ENCODE measurements at regions not wholly inside any gene's neighbourhood (a gene's known extent, or its start where the extent isn't known, plus 50 kb on each side); places are given as distances from the start of the nearest gene placed in this dataset.
A peak's percentile ranks its signal among the peaks of the same experiment; 100 is the strongest.
"Not testable (repeated sequence)": the region's sequence is repeated elsewhere in the genome, so short reads cannot be mapped to it uniquely, and the experiment has no call there.

DNA sequence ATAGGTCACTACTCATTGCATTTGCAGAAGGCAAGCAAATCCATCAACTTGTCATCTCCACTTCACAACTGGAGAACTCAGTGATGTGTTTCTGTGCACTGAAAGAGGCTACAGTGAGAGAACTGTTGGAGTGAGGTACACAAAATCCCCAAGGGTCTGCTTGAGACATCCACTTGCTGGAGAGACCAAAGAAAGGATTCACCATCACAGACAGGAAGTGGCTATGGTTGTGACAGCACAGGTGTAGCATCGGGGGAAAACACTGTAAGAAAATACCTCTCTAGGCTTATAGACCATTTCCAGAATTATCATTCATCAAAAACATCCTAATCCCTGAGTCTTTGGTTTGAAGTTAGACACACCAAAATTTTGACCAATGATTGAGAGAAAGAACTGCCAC lies 201.3 kb upstream of the OR4E1 start:
- DNase-seq, result no peak

DNA sequence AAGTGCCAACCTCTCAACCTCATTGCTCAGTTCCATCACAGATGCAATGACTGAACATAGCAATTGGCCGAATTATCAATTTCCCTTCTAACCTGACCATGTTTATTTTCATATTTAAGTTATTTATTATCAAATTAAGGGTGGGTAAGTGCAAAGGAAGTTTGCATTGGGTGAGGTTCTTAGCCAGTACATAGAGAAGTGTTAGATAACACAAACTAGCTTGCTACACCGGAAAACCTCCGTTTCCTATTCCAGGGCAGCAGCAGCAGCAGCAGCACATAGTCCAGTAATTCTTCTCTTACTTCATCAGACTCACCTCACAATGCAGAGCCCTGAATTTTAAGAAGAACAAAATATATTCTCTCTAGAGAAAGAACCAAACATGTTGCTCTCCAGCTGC lies 200.5 kb upstream of the OR4E1 start:
- peak; percentile 49 for DNase-seq

DNA sequence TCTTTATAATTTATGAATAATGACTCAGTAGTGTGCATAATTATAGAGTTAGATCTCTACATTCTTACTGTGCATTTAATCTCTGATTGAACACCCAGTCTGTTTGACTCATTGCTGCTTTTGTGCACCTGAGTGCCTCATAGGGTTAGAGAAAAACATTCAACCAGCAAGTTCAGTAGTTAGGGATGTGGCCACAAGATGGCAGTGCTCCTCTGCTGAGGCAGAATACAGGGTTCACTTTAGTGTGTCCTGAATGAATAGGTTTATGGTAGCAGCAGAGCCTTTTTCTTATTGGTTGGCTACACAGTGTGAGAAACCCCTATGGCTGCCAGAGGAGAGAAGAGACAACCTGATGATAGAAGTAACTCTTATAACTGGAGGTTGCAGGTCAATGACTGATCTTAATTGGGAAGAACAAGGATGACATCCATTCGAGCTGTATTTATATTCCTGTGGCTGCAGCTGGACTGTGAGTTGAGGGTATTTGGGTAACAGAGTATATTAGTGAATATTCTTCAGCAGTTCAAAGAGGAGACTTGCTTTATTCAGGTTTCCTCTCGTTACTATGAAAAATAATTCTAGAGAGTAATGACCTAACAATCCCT lies 194.9 kb upstream of the OR4E1 start:
- DNase-seq, result peak; percentile 89

DNA sequence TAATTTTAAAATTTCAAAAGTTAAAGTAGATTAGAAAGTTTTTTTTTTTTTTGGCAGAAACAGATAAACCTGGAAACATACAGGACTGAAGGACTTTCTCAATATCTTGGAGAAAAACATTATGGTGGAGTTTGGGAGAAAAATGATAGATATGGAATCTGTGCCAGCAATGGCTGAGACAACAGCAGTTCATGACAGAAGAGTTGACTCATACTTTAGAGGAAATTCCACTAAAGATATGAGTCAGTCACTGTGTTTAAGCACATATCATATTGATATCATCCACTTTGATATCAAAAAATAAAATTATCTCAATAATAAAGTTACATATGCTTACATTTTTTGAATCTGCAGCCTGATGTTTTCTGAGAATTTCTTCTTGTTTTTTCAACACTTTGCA lies 193.9 kb upstream of the OR4E1 start:
- peak; percentile 82 for DNase-seq

DNA sequence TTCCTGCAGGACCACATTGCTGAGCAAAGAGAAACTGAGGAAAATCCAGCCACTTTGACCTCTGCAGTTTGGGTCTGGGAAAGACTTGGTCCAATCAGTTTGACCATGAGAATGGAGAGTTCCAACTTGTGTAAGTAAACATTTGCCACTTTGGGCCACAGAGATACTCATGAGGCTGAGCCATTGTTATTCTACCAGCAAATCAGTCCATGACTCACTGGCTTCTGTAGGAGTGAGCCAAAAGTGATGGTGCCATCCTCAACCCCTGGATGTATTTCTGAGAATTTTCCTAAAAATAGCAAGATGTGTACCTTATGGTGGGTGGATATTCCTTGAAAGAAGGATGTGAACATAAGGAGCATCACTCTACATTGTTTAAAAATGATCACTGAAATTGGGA lies 192.9 kb upstream of the OR4E1 start:
- DNase-seq, result peak; percentile 57

DNA sequence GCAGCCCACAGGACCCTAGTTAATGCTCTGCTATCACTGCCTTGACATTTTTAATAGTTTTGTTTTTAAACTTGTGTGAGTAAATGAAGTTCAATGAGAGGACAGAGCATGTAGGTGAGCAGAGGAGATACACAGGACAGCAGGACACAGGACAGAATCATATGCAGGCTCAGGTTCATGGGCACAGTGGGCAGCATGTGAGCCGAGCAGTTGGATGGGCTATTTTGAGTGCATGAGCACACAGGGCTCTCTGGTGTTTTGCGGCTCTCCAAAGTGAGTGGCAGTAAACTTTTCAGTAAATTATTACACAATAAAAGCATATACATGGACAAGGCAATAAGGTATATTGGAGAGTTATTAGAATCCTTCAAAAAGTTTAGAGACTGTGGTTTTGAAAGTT lies 189.7 kb upstream of the OR4E1 start:
- no peak for DNase-seq

DNA sequence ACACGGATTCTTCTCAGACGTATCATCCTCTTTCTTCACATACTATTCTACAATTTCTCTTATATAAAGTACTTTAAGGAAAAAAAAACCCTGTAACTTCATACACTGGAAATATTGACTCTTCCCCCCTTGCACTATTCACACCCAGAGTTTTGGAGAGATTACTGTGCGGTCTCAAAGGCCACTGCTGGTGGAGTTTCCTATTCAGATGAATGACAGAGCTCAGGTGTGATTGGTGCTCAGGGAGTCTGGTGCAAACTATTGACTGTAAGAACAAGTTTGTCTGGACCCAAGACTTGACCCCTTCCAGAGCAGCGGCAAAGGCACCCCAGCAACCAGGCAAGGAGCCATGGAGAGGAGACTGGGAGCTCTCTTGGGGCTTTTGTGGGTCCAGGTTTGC lies 187.5 kb upstream of the OR4E1 start:
- DNase-seq, result no peak

DNA sequence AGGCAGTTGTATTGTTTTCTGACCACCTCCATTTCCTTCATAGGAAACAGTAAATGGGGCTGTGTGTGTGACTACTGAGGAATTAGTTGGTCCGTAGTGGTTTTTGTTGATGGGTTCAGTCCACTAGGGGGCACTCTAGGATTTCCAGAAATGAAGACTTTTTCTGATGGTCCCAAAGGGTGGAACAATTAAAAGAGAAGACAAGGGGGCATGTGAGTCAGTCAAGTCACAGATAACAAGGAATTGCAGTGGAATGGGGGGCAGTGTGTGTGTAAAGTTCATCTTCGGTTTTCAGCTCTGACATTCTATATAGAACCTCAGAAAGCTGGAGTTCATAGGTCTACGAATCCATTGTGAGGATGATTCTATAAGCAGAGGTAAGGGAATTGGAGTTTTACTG lies 186.6 kb upstream of the OR4E1 start:
- peak; percentile 76 for DNase-seq

DNA sequence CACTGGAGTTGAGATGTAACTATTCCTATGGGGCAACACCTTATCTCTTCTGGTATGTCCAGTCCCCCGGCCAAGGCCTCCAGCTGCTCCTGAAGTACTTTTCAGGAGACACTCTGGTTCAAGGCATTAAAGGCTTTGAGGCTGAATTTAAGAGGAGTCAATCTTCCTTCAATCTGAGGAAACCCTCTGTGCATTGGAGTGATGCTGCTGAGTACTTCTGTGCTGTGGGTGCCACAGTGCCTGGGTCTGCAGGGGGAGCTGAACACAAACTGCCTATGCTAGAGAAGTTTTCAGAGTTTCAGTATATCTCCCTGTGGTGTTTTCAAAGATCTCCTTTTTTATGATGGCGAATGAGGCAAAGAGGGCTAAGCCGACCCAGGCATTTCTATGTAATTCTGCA lies 179.2 kb upstream of the OR4E1 start:
- no peak for DNase-seq

DNA sequence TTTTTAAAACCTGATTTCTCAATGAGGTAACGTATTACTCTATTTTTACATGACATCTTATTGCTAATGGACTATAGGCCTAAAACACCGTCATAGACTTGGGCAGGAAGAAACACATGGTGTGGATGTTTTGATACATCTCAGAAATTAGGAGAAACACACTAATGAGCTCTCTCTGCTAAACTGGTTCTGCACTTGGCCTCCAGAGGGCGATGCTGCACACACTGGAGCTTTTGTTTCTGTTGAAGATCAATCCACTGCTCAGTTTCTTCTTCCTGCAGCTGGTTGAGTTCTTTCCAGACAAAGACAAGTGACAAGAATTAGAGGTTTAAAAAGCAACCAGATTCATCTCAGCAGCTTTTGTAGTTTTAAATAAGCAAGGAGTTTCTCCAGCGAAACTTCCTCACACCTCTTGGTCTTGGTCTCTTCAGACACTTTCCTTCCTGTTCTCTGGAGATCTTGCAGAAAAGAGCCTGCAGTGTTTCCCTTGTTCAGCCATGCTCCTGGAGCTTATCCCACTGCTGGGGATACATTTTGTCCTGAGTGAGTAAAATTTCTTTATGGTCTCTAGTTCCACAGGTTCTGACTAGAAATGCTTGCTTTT lies 178.5 kb upstream of the OR4E1 start:
- peak; percentile 66 for DNase-seq

DNA sequence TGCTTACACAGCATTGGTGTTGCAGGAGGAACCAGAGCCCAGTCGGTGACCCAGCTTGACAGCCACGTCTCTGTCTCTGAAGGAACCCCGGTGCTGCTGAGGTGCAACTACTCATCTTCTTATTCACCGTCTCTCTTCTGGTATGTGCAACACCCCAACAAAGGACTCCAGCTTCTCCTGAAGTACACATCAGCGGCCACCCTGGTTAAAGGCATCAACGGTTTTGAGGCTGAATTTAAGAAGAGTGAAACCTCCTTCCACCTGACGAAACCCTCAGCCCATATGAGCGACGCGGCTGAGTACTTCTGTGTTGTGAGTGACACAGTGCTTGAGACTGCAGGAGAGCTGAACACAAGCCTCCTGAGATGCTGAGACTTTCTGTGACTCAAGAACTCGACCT lies 173.3 kb upstream of the OR4E1 start:
- DNase-seq, result not testable (repeated sequence)

DNA sequence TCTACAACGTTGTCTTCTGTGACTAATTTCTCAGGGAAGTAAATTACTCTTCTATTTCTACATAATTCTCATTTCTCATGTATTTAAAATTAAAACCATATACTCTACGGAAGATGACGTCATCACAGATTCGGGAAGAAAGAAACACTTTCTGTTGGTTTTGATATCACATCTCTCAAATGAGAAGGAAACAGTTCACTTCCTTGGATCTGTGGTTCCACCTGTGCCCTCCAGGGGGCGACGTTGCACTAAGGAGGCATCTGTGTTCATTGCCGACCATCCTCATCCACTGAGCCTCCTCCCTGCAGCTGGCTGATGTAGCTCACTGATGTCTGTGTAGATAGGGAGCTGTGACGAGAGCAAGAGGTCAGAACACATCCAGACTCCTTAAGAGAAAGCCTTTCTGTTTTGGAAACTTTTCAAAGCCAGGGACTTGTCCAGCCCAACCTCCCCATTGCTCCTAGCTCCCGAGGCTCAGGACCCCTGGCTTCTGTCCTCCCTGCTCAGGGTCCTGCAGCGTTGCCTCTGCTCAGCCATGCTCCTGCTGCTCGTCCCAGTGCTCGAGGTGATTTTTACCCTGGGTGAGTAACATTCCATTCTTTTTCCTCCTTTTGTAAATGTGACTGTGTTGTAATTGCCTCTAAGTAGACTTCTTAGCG lies 172.7 kb upstream of the OR4E1 start:
- DNase-seq, result peak; percentile 40

DNA sequence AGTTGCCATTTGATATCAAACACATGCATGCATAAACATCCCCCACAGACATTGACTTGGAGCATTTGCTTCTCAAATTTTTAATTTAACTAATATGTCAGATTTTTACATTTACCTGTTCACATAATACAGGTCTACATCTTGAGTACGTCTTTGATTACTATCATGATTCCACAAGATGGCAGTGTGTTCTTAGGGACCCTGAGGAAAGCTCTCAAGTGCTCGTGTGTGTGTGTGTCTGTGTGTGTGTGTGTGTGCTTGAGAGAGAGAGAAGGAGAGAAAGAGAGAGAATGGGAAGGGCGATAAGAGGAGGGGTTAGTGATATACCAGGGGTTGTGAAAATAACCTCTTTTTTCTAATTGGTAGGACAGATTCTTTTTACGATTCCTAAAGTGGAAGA lies 167.1 kb upstream of the OR4E1 start:
- DNase-seq, result peak; percentile 10

DNA sequence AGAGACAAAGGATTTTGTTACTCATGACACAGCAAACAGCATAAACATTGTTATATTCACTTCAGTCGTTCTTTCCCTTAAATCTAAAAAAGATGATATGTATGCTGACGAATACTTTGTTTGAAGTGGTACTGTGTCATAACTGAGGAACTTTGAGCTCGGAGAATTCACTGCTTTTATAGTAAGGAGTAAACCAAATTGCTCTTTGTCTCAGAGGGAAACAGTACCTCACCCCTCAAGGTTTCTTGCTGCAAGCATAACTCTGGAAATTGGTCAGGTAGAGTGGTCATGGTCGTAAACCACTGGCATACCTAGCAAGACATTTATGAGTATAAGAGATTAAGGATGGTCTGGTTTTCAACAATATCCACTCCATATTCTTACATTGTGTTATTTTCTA lies 160.2 kb upstream of the OR4E1 start:
- no peak for DNase-seq

DNA sequence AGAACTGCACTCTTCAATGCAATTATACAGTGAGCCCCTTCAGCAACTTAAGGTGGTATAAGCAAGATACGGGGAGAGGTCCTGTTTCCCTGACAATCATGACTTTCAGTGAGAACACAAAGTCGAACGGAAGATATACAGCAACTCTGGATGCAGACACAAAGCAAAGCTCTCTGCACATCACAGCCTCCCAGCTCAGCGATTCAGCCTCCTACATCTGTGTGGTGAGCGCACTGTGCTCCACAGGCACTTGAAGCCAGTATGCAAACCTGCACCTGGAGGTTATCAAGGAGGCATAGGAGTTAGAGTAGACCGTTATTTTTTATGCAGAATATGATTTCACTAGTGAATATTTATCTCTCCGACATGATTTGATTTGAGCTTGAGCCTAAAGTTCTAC lies 152.2 kb upstream of the OR4E1 start:
- DNase-seq, result no peak

DNA sequence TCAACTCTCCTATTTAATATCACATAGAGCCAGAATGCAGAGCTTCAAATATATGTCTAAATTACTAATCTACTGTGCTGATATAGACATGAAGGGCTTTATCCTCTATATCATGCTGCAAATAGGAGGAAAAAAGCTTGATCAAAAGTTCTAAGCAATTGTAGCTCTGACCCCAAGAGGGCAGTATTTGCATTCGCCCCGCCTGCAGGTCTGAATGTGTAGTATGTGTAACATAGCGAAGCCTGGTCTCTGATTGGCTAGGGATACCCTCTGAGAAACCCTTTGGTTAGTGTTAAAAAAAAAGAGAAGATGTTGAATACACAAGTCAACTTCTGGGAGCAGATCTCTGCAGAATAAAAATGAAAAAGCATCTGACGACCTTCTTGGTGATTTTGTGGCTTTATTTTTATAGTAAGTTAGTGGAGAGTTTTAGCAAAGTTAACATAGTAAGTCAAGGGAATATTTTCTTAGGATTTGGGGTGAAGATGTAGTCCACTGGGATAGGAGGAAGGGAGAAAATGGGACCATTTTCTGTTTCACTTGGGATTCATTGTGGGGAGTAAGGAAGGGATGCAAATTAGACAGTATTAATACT lies 151.6 kb upstream of the OR4E1 start:
- peak; percentile 53 for DNase-seq

DNA sequence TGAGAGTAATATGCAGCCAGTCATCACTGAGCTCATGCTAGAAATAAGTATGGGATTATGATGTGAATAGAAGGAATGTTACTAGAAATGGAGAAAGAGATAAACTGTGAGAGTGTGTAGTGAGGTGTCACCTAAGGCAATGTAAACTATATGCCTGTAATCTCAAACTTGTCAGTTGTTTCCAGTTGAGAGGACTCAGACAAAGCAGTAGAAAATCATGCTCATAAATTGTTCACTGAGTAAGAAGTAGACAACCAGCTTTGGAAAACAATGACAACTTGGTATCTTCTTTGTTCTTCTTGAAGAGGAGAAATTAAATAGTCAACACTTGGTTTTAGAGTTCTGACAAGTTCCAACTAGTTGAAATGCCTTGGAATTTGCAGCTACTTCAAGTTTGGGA lies 148.5 kb upstream of the OR4E1 start:
- no peak for DNase-seq

DNA sequence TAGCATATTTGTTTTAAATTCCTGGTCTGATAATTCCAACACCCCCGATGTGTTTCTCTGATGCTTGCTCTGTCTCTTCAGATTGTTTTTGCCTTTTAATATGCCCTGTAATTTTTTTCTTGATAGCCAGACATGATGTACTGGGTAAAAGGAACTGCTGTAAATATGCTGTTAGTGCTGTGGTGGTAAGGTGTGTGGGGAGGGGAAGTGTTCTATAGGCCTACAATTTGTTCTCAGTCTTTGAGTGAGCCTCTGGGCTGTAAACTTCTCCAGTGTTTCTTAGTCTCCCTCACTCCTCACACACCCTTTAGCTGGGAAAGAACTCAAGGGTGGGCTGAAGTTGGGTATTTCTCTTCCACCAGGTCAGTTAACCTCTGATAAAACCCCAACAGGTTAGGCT lies 147.0 kb upstream of the OR4E1 start:
- DNase-seq, result no peak

DNA sequence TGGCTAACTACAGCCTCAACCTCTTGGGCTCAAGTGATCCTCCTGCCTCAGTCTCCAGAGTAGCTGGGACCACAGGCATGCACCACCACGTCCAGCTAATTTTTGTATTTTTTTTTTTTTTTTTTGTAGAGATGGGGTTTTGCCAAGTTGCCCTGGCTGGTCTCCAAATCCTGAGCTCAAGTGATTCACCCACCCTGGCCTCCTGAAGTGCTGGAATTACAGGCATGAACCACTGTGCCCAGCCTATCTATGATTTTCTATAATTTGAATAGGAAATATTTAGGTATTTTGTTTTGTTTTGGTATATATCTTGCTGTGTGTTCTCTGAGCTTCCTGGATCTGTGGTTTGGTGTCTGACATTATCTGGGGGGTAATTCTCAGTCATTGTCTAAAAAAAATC lies 146.3 kb upstream of the OR4E1 start:
- peak; percentile 30 for DNase-seq

DNA sequence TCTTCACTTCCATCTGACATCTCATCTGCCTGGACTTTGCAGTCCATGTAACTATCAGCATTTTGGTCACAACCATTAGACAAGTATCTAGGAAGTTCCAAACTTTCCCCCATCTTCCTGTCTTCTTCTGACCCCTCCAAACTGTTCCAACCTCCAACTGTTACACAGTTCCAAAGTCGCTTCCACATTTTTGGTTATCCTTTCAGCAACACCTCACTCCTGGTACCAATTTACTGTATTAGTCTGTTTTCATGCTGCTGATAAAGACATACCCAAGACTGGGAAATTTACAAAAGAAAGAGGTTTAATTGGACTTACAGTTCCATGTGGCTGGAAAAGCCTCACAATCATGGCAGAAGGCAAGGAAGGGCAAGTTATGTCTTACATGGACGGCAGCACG lies 143.4 kb upstream of the OR4E1 start:
- DNase-seq, result not testable (repeated sequence)

DNA sequence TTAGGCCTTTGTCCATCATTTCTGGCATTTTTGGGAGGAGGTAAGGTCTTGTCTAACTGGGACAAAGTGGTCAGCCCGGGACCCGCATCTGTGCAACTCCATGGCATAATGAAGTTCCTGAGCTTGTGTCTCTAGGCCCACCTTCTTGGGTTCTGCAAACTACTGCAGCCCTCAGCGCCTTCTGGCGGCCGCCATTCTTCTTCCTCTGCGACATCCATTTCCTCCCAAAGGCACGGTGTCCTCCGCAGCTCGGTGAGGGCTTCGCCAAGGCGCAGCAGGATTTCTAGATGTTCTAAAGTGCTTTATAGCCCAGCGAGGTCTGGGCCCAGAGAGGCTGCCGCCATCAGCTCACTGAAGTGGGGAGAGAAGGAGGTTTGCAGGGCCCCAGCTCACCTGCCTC lies 134.4 kb upstream of the OR4E1 start:
- no peak for DNase-seq

DNA sequence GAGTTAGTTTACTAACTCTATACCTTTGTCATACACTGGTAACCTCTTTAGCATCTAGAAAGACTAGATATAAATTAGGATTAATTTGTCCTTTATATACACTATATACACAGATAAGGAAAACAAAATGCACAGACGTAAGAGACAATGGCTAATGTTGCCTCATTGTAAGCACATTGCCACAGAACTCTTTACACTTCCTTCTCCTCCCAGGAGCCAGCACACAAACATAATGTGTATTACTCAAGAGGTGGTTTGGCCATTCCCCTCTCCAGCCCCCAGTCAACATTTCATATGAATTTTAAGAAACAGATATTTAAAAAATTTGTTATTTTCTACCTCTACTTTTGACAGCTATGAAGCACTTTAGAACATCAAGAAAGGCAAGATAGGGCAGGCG lies 131.4 kb upstream of the OR4E1 start:
- no peak for DNase-seq

DNA sequence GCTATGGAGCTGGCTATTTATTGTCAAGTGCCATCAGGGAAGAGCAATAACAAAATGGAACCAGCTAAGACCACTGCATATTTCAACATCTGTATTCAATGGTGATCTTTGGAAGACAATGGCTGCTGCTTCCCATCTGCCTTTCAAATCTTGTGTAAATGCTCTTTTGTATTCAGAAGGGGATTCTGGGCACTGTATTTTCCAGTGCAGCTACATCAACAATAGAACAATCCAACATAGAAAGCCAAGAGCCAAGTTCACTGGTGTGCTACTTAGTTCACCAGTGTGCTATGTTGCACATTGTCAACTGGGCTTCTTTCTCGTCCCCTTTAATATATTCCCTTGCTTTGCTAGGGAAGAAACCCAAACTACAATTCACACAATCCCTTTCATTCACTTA lies 128.8 kb upstream of the OR4E1 start:
- DNase-seq, result no peak

DNA sequence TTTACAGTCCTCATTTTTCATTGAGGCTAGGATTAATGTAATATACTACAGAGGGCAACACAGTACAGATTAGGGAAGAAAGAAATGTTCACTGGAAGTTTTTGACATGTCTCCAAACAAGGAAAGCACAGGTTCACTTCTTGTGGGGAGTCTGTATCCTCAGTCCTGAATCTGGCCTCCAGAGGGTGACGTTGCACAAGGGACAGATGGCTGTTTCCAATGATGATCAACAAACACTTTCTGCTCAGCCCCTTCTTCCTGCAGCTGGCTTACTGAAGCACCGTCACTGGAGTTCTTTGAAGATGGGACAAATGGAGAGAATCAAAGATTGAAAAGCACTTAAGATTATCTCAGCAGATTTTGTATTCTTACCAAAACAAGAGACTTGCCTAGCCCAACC lies 123.3 kb upstream of the OR4E1 start:
- DNase-seq, result no peak

Measured in dermis blood vessel endothelial cell (primary cell).